ENCODE measurements at regions not wholly inside any gene's neighbourhood (a gene's known extent, or its start where the extent isn't known, plus 50 kb on each side); places are given as distances from the start of the nearest gene placed in this dataset.
A peak's percentile ranks its signal among the peaks of the same experiment; 100 is the strongest.

DNA sequence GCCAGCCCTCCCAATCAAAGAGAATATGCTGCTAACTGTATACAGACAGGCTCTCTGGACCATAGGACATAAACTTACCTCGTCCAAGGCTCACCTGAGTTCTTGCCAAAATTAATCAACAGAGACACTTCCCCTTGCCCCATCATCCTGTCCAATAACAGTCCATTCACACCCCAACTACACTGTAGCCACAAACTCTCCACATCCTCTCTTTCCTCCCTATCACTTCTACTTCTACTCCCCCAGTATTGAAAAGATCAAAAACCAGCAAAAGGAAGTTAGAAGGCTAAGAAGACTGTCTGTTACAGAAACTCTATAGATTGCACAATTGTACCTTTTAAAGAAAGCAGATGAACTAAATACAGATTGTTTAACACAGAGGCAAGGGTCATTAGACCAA is 133.5 kb upstream of the STT3B start:
- no peak for DNase-seq
- Histone ChIP-seq H3K27ac (no peak overlapping the region), H3K4me1 (ENCODE audit: insufficient read depth) (no peaks in the 10 kb centered on the region), H3K4me3 (no peak overlapping the region), H3K9me3 (no peaks in the 10 kb centered on the region), H3K27me3 (no peaks in the 10 kb centered on the region), H3K36me3 (no peaks in the 10 kb centered on the region)
- WGBS, 3 donors = 49 to 66% (median 55%) methylated on average over 1 of the region's 1 CpG
- intact Hi-C loops (cut with DNase I) = no loop called here
- TF ChIP-seq POLR2A (IDR thresholded peaks at IDR 0.05) = no peak
- TF ChIP-seq EP300 (IDR thresholded peaks at IDR 0.05) = no peak
- TF ChIP-seq, protein P1, sequence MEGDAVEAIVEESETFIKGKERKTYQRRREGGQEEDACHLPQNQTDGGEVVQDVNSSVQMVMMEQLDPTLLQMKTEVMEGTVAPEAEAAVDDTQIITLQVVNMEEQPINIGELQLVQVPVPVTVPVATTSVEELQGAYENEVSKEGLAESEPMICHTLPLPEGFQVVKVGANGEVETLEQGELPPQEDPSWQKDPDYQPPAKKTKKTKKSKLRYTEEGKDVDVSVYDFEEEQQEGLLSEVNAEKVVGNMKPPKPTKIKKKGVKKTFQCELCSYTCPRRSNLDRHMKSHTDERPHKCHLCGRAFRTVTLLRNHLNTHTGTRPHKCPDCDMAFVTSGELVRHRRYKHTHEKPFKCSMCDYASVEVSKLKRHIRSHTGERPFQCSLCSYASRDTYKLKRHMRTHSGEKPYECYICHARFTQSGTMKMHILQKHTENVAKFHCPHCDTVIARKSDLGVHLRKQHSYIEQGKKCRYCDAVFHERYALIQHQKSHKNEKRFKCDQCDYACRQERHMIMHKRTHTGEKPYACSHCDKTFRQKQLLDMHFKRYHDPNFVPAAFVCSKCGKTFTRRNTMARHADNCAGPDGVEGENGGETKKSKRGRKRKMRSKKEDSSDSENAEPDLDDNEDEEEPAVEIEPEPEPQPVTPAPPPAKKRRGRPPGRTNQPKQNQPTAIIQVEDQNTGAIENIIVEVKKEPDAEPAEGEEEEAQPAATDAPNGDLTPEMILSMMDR (IDR thresholded peaks at IDR 0.05) = no peak

DNA sequence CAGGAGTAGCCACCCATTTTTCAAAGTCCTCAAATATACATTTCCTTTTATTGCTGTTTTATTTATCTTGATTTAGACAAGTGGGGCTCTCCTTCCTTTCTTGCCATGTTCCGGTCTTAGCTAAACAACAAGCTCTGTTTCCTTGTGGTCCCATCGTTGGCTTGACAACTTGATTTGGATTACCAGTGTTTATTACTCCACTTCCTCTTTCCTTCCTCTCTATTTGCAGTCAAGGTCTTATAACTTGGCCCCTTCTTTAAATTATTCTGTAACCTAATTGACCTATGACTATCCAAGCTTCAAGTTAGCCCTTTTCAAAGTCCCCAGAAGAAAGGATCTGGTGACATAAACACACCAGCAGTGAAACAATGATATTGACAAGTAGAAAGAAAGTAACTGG is 130.6 kb upstream of the STT3B start:
- Histone ChIP-seq H3K4me3 (no peak overlapping the region), H3K27ac (no peak overlapping the region), H3K36me3 (no peaks in the 10 kb centered on the region), H3K27me3 (no peaks in the 10 kb centered on the region), H3K9me3 (no peaks in the 10 kb centered on the region), H3K4me1 (ENCODE audit: insufficient read depth) (no peaks in the 10 kb centered on the region)
- 61 to 69% (median 68%) methylated on average over 2 of the region's 2 CpGs for WGBS, 3 donors
- TF ChIP-seq EP300 (IDR thresholded peaks at IDR 0.05) = no peak
- TF ChIP-seq, protein P1 (IDR thresholded peaks at IDR 0.05) = no peak
- TF ChIP-seq POLR2A (IDR thresholded peaks at IDR 0.05) = no peak
- no peak for DNase-seq
- intact Hi-C loops (cut with DNase I) = loop anchor here in 1 of 4 donors (10.0 kb wide), 1 partner anchor 117 kb away; no protein-coding TSS in a partner anchor

DNA sequence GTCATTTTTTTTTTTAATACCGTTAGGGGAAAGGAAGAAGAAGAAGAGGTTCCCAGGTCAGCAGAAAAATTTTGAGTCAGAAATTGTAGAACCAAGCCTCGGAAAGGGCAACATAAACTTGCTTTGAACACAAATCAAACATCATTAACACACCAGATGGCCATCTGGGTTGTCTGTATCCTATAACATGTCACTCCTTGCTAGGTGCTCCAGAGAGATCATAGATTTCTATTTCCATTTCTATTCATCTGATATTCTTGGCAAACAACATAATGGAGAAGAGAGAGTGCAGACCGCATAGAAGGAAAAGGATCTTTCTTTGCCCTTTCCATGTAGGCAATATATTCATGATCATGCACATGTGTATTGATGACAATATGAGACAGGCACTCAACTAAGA is 129.5 kb upstream of the STT3B start:
- intact Hi-C loops (cut with DNase I) = loop anchor here in 1 of 4 donors (10.0 kb wide), 1 partner anchor 118 kb away; no protein-coding TSS in a partner anchor
- Histone ChIP-seq H3K9me3 (no peaks in the 10 kb centered on the region), H3K36me3 (no peaks in the 10 kb centered on the region), H3K27me3 (no peaks in the 10 kb centered on the region), H3K4me3 (no peak overlapping the region), H3K4me1 (ENCODE audit: insufficient read depth) (no peaks in the 10 kb centered on the region), H3K27ac (no peak overlapping the region)
- DNase-seq = no peak
- WGBS, 3 donors = 79 to 87% (median 85%) methylated on average over 3 of the region's 3 CpGs
- TF ChIP-seq EP300 (IDR thresholded peaks at IDR 0.05) = no peak
- no peak for TF ChIP-seq POLR2A (IDR thresholded peaks at IDR 0.05)
- TF ChIP-seq, protein P1 (IDR thresholded peaks at IDR 0.05) = no peak

DNA sequence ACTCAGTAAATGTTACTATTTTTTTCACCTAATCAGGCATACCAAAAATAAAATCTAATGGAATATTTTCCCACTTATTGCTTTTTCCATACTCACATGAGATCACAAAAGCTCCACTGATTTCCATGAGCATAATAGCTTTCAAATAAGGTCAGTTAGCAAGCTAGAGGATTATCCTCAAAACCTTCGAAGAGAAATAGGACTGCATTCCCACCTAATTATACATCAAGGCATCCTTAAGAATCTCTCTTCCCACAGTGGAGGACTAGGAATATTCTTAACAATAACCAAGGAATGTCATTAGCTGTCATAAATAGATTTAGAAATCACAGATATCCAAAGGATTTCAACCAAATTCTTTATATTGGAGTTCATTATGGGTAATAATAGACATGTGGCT is 127.9 kb upstream of the STT3B start:
- Histone ChIP-seq H3K4me1 (ENCODE audit: insufficient read depth) (no peaks in the 10 kb centered on the region), H3K27ac (peak overlapping the region in 1 of 2 donors; percentile 72), H3K9me3 (no peaks in the 10 kb centered on the region), H3K36me3 (no peaks in the 10 kb centered on the region), H3K27me3 (no peaks in the 10 kb centered on the region), H3K4me3 (no peak overlapping the region)
- WGBS, 3 donors = 34 to 72% (median 42%) methylated on average over 1 of the region's 1 CpG
- intact Hi-C loops (cut with DNase I) = loop anchor here in 1 of 4 donors (10.0 kb wide), 1 partner anchor 120 kb away; no protein-coding TSS in a partner anchor
- TF ChIP-seq, protein P1 (IDR thresholded peaks at IDR 0.05) = no peak
- no peak for TF ChIP-seq POLR2A (IDR thresholded peaks at IDR 0.05)
- TF ChIP-seq EP300 (IDR thresholded peaks at IDR 0.05) = no peak
- no peak for DNase-seq
